Fibroblast of pulmonary artery (primary cell): ENCODE measurements at regions not wholly inside any gene's neighbourhood (a gene's known extent, or its start where the extent isn't known, plus 50 kb on each side); places are given as distances from the start of the nearest gene placed in this dataset.
"Not testable (repeated sequence)": the region's sequence is repeated elsewhere in the genome, so short reads cannot be mapped to it uniquely, and the experiment has no call there.

Experiments
- DNase-seq: peaks from one replicate; pipeline ENCODE4 v3.0.0-alpha.2; 2010; ENCODE audit warnings: low read depth
- H3K4me3 ChIP-seq: replicated peaks from 2 replicates; pipeline ENCODE4 v1.5.1; 2011; ENCODE audit warnings: low read depth, mild to moderate bottlenecking, control low read depth, low read length, moderate library complexity
- TF ChIP-seq, protein P1 (sequence below): IDR thresholded peaks from 2 replicates; pipeline ENCODE4 v1.5.1; 2011; ENCODE audit warnings: mild to moderate bottlenecking, control low read depth, low read length, inconsistent platforms; ENCODE audit errors: missing control alignments

DNA sequence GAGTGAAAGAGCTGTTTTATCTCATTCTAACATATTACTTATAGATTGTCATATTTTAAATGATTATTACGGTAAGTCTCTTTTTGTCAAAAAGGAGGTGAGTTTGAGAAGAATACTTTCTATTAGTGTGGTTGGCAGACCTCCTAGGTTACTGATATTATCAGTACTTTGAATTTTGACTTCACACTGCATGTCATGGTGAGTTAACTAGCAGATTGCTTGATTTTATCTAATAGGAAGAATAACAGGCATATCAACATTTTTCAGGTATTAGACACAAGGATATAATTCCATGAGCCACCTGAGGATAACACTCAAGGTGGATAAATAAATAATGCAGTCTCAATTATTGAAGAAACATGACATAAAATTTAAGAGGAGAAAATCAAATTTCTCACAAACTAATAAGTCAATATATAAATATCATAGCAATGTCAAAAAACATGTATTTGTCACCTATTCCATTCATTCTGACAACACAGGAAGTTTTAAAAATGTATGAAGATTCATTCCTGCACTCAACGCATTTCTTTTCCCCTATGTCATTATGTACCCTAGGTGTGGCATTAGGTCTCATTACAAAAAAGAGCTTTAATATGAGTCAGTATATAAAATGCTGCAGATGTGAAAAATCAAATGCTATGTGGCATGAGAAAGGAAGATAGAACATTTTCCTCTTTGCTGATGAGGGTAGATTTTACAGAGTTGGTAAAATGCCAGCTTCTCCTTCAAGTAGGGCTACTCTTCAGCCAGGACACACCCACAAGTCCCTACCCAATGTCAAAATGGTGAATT is 1621.6 kb downstream of the REEP3 start:
- H3K4me3 ChIP-seq: no peak overlapping the region
- DNase-seq: no peak
- TF ChIP-seq, protein P1, sequence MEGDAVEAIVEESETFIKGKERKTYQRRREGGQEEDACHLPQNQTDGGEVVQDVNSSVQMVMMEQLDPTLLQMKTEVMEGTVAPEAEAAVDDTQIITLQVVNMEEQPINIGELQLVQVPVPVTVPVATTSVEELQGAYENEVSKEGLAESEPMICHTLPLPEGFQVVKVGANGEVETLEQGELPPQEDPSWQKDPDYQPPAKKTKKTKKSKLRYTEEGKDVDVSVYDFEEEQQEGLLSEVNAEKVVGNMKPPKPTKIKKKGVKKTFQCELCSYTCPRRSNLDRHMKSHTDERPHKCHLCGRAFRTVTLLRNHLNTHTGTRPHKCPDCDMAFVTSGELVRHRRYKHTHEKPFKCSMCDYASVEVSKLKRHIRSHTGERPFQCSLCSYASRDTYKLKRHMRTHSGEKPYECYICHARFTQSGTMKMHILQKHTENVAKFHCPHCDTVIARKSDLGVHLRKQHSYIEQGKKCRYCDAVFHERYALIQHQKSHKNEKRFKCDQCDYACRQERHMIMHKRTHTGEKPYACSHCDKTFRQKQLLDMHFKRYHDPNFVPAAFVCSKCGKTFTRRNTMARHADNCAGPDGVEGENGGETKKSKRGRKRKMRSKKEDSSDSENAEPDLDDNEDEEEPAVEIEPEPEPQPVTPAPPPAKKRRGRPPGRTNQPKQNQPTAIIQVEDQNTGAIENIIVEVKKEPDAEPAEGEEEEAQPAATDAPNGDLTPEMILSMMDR: no peak

GRCh38 chr10:65143723-65144122 is 1622.5 kb downstream of the REEP3 start:
- no peak for DNase-seq
- TF ChIP-seq, protein P1: no peak

GRCh38 chr10:65149878-65150277 is 1628.7 kb downstream of the REEP3 start:
- no peak for DNase-seq
- H3K4me3 ChIP-seq: no peak overlapping the region
- TF ChIP-seq, protein P1: no peak

More at GRCh38 chr10:65143723-65144122, 1622.5 kb downstream of the REEP3 start:
- H3K4me3 ChIP-seq: no peak overlapping the region

DNA sequence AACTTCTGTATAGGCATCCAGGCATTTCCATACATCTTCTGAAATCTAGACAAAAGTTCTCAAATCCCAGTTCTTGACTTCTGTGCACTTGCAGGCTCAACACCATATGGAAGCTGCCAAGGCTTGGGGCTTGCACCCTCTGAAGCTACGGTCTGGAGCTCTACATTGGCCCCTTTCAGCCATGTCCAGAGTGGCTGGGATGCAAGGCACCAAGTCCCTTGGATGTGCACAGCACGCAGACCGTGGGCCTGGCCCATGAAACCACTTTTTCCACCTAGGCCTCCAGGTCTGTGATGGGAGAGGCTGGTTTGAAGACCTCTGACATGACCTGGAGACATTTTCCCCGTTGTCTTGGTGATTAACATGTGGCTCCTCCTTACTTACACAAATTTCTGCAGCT is 1645.1 kb downstream of the REEP3 start:
- no peak for DNase-seq
- no peak overlapping the region for H3K4me3 ChIP-seq
- TF ChIP-seq, protein P1: no peak

DNA sequence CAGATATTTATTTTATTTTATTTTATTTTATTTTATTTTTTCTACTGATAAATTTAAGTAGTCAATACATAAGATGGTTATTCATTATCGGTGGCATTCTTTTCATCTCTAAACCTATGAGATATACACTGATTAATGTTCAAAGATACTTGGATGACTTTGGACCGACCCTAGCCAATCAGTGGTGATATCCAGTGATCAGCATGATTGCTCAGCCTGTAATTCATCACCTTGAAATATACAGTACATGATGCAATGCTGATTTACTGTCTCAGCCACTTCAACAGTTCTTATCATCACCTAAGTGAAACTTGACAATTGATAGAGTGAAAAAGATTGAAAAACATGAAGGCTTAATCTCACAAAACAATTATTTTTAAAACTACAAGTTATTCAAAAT is 1651.0 kb downstream of the REEP3 start:
- DNase-seq: no peak
- H3K4me3 ChIP-seq: no peak overlapping the region
- TF ChIP-seq, protein P1: no peak

GRCh38 chr10:65176994-65177393 is 1655.8 kb downstream of the REEP3 start:
- DNase-seq: no peak
- no peak overlapping the region for H3K4me3 ChIP-seq
- TF ChIP-seq, protein P1: no peak

GRCh38 chr10:65183236-65183635 is 1662.0 kb downstream of the REEP3 start:
- no peak overlapping the region for H3K4me3 ChIP-seq
- TF ChIP-seq, protein P1: no peak

GRCh38 chr10:65186668-65187067 is 1665.5 kb downstream of the REEP3 start:
- H3K4me3 ChIP-seq, DNase-seq: not testable (repeated sequence)

More at GRCh38 chr10:65183236-65183635, 1662.0 kb downstream of the REEP3 start:
- no peak for DNase-seq
